ENCODE measurements at regions not wholly inside any gene's neighbourhood (a gene's known extent, or its start where the extent isn't known, plus 50 kb on each side); places are given as distances from the start of the nearest gene placed in this dataset.

DNA sequence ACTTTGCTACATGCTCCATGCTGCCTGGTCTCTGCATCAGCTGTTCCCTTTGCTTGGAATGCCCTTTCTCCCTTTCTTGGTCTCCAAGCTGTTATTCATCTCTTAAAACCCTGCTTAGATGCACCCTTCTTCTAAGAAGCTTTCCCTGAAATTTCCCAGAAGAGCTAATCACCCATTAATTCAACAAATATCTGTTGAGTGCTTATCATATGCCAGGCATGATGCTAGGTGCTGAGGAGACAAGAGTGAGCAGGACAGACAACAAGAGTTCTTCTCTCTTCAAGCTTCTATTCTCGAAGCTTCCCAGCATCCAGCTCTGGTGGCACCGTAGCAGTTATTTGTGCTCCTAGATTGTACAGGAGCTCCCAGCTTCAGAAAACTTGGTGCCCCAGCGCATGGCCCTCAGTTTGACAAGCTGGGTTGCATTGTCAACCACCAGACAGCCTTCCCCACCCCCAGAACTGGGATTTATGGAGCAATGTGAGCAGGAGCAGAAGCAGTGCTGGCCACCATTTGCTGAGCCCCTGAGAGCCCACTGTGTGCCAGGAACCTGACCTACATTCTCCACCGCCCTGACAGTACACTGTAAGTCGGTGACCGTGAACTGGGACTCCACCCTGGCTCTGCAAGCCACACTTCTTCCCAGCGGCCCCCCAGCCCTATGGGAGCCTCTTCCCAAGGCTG, 68.0 kb upstream of the ACOT11 start:
- no peak overlapping the region for H3K4me3 Mint-ChIP-seq (ENCODE audit: unreplicated experiment)
- no peak overlapping the region for H3K27ac Mint-ChIP-seq (ENCODE audit: unreplicated experiment)
- H3K27me3 ChIP-seq (ENCODE audit: insufficient read depth, low read length): peaks cover 9% of the 10 kb centered on the region
- no peak for FAIRE-seq
- no peak for DNase-seq (ENCODE audit: low read depth)
- H2AFZ ChIP-seq (ENCODE audit: low read depth, low read length): no peak overlapping the region
- H3K79me2 ChIP-seq (ENCODE audit: insufficient read depth, low read length): no peaks in the 10 kb centered on the region
- TF ChIP-seq, protein P1, sequence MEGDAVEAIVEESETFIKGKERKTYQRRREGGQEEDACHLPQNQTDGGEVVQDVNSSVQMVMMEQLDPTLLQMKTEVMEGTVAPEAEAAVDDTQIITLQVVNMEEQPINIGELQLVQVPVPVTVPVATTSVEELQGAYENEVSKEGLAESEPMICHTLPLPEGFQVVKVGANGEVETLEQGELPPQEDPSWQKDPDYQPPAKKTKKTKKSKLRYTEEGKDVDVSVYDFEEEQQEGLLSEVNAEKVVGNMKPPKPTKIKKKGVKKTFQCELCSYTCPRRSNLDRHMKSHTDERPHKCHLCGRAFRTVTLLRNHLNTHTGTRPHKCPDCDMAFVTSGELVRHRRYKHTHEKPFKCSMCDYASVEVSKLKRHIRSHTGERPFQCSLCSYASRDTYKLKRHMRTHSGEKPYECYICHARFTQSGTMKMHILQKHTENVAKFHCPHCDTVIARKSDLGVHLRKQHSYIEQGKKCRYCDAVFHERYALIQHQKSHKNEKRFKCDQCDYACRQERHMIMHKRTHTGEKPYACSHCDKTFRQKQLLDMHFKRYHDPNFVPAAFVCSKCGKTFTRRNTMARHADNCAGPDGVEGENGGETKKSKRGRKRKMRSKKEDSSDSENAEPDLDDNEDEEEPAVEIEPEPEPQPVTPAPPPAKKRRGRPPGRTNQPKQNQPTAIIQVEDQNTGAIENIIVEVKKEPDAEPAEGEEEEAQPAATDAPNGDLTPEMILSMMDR (IDR thresholded peaks at IDR 0.05; ENCODE audit: insufficient read depth, low read depth, low read length): no peak
- TF ChIP-seq EZH2 (IDR thresholded peaks at IDR 0.05; ENCODE audit: insufficient read depth, low read length): no peak
- H4K20me1 ChIP-seq (ENCODE audit: insufficient read depth, low read length): no peaks in the 10 kb centered on the region
- H3K27me3 Mint-ChIP-seq (ENCODE audit: low read depth, unreplicated experiment): peaks cover 30% of the 10 kb centered on the region
- H3K9me3 Mint-ChIP-seq (ENCODE audit: unreplicated experiment): no peaks in the 10 kb centered on the region
- H3K4me1 ChIP-seq (ENCODE audit: insufficient read depth, low read length): peaks cover 4% of the 10 kb centered on the region
- H3K9ac ChIP-seq (ENCODE audit: low read length): no peak overlapping the region
- H3K4me3 ChIP-seq (ENCODE audit: insufficient read depth, low read depth, low read length): no peak overlapping the region
- no peaks in the 10 kb centered on the region for H3K36me3 Mint-ChIP-seq (ENCODE audit: low read depth, unreplicated experiment)
- H3K4me1 Mint-ChIP-seq (ENCODE audit: low read depth, unreplicated experiment): peaks cover 17% of the 10 kb centered on the region
- no peak overlapping the region for H3K27ac ChIP-seq (ENCODE audit: low read depth, low read length)
- H3K36me3 ChIP-seq (ENCODE audit: insufficient read depth, low read length): no peaks in the 10 kb centered on the region
- no peak overlapping the region for H3K4me2 ChIP-seq (ENCODE audit: low read length)
- H3K9me3 ChIP-seq (ENCODE audit: insufficient read depth, low read depth, low read length): no peaks in the 10 kb centered on the region

DNA sequence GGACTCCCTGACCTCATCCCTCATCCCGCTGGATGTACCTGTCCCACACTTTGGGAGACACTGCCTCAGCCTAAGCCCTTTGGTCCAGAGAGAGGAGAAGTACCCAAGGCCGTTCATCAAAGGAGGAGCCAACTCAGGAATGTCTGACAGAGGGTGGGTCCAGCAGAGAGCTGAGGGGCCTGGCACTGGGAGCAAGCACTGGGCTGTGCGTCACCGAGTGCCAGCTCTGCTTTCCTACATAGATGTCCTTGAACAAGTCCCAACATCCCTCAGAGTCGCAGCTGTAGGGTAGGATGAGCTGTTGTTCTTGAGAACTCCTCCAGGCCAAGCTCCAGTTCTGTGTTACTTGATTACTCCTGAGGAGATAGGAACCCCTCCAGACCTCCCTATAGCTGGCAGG, 68.8 kb upstream of the ACOT11 start:
- H3K27me3 Mint-ChIP-seq (ENCODE audit: low read depth, unreplicated experiment): peaks cover 25% of the 10 kb centered on the region
- H3K4me1 Mint-ChIP-seq (ENCODE audit: low read depth, unreplicated experiment): peaks cover 17% of the 10 kb centered on the region
- no peaks in the 10 kb centered on the region for H3K9me3 ChIP-seq (ENCODE audit: insufficient read depth, low read depth, low read length)
- no peaks in the 10 kb centered on the region for H3K36me3 ChIP-seq (ENCODE audit: insufficient read depth, low read length)
- no peaks in the 10 kb centered on the region for H4K20me1 ChIP-seq (ENCODE audit: insufficient read depth, low read length)
- no peak overlapping the region for H3K4me3 Mint-ChIP-seq (ENCODE audit: unreplicated experiment)
- H3K27ac Mint-ChIP-seq (ENCODE audit: unreplicated experiment): no peak overlapping the region
- no peaks in the 10 kb centered on the region for H3K9me3 Mint-ChIP-seq (ENCODE audit: unreplicated experiment)
- no peak overlapping the region for H3K27ac ChIP-seq (ENCODE audit: low read depth, low read length)
- no peak overlapping the region for H3K4me2 ChIP-seq (ENCODE audit: low read length)
- no peak overlapping the region for H3K4me3 ChIP-seq (ENCODE audit: insufficient read depth, low read depth, low read length)
- H2AFZ ChIP-seq (ENCODE audit: low read depth, low read length): no peak overlapping the region
- TF ChIP-seq, protein P1 (IDR thresholded peaks at IDR 0.05; ENCODE audit: insufficient read depth, low read depth, low read length): no peak
- no peak for TF ChIP-seq EZH2 (IDR thresholded peaks at IDR 0.05; ENCODE audit: insufficient read depth, low read length)
- H3K36me3 Mint-ChIP-seq (ENCODE audit: low read depth, unreplicated experiment): no peaks in the 10 kb centered on the region
- no peaks in the 10 kb centered on the region for H3K79me2 ChIP-seq (ENCODE audit: insufficient read depth, low read length)
- DNase-seq (ENCODE audit: low read depth): no peak
- peaks cover 15% of the 10 kb centered on the region for H3K27me3 ChIP-seq (ENCODE audit: insufficient read depth, low read length)
- FAIRE-seq: no peak
- no peak overlapping the region for H3K9ac ChIP-seq (ENCODE audit: low read length)
- H3K4me1 ChIP-seq (ENCODE audit: insufficient read depth, low read length): peaks cover 5% of the 10 kb centered on the region

- H3K27me3 Mint-ChIP-seq (ENCODE audit: low read depth, unreplicated experiment): peaks cover 32% of the 10 kb centered on the region
- no peaks in the 10 kb centered on the region for H4K20me1 ChIP-seq (ENCODE audit: insufficient read depth, low read length)
- H3K79me2 ChIP-seq (ENCODE audit: insufficient read depth, low read length): no peaks in the 10 kb centered on the region
- no peaks in the 10 kb centered on the region for H3K36me3 ChIP-seq (ENCODE audit: insufficient read depth, low read length)
- H3K4me1 Mint-ChIP-seq (ENCODE audit: low read depth, unreplicated experiment): peaks cover 17% of the 10 kb centered on the region
- H3K9me3 Mint-ChIP-seq (ENCODE audit: unreplicated experiment): no peaks in the 10 kb centered on the region
- no peak overlapping the region for H3K27ac Mint-ChIP-seq (ENCODE audit: unreplicated experiment)
- H3K27me3 ChIP-seq (ENCODE audit: insufficient read depth, low read length): peaks cover 26% of the 10 kb centered on the region
- H3K4me3 ChIP-seq (ENCODE audit: insufficient read depth, low read depth, low read length): no peak overlapping the region
- no peak for TF ChIP-seq EZH2 (IDR thresholded peaks at IDR 0.05; ENCODE audit: insufficient read depth, low read length)
- TF ChIP-seq, protein P1 (IDR thresholded peaks at IDR 0.05; ENCODE audit: insufficient read depth, low read depth, low read length): no peak
- H3K4me2 ChIP-seq (ENCODE audit: low read length): no peak overlapping the region
- FAIRE-seq (no peak), DNase-seq (ENCODE audit: low read depth) (no peak)
- no peak overlapping the region for H3K4me3 Mint-ChIP-seq (ENCODE audit: unreplicated experiment)
- H3K9ac ChIP-seq (ENCODE audit: low read length): no peak overlapping the region
- H3K4me1 ChIP-seq (ENCODE audit: insufficient read depth, low read length): peaks cover 5% of the 10 kb centered on the region
- H2AFZ ChIP-seq (ENCODE audit: low read depth, low read length): no peak overlapping the region
- H3K9me3 ChIP-seq (ENCODE audit: insufficient read depth, low read depth, low read length): no peaks in the 10 kb centered on the region
- H3K27ac ChIP-seq (ENCODE audit: low read depth, low read length): no peak overlapping the region
- H3K36me3 Mint-ChIP-seq (ENCODE audit: low read depth, unreplicated experiment): no peaks in the 10 kb centered on the region
Observed at GRCh38 chr1:54477153-54477561, 70.9 kb upstream of the ACOT11 start.

Measured in astrocyte (in vitro differentiated cells and primary cell).